ENCODE measurements at regions not wholly inside any gene's neighbourhood (a gene's known extent, or its start where the extent isn't known, plus 50 kb on each side); places are given as distances from the start of the nearest gene placed in this dataset.

DNA sequence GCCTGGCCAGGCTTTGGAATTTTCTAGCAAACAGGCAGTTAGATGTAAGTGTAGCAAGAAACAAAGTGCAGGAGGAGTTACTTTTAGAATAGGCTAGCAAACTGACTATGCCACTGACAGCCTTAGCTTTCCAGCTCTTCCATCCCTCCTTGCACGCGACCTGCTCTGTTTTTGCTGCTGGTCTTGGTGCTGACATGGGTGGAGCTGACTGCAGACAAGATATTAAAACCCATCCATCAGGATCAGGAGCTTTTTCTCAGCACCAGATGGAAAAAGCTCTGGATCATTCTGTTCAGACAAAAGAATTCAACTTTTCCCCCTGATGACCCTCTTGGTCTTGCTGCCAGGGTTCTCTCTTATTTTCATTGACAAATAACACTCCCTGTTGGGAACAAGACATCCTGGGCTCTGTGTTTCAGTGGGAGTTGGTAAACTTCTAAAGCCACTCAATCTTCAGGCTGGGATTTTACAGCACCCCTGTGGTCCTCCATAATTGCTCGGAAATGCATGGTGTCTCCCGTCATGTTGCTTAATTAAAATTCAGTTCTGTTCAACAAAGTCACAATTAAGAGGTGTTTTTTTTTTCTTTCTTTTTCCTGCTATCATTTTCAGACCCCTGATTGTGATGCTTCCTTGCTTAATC, 240.0 kb upstream of the LARGE1 start:
- DNase-seq: no peak

DNA sequence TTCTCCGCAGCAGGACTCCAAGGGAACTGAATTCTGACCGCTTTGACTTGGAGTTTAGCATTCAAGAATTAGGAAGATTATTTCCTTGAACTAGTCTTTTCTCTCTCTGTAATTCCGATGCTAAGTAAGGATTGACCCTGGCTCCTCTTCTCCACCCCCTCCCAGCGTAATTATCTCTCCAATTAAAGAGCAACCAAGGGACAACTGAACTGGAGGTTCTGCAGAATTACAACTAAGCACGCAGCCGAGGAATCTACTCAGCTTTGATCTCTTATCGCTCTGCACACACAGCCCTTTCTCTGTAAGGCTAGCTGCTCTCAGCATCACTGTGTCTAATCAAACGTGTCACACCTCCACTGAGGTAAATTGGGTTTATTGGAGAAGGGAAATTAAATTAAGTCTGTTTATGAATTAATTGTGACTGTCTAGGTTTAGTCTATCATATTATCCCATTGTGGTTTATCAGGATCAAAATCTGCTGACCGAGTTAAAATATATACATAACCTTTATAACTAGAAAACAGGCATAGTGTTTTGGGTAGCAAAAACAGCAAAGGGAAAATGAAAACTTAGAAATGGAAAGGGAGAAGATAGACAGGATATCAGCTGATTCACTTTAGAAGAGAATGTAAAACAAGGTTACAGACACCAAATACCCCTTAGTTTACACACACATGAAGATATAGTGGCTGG, 241.3 kb upstream of the LARGE1 start:
- DNase-seq: no peak

DNA sequence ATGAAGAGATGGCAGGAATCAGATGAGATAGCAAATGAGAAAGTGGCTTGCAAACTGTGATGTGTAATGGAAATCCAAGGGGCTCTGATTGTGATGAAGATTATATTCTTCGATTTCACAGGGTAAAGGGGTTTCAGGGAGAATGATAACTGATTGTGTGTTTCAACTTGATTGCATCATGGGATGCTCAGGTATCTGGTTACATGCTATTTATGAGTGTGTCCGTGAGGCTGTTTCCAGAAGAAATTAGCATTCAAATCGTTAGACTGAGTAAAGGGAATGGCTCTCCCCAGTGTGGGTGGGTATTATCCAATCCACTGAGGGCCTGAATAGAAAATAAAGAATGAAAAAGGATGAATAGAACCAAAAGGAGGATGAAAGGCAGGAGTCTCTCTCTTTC, 278.7 kb upstream of the LARGE1 start:
- no peak for DNase-seq

DNA sequence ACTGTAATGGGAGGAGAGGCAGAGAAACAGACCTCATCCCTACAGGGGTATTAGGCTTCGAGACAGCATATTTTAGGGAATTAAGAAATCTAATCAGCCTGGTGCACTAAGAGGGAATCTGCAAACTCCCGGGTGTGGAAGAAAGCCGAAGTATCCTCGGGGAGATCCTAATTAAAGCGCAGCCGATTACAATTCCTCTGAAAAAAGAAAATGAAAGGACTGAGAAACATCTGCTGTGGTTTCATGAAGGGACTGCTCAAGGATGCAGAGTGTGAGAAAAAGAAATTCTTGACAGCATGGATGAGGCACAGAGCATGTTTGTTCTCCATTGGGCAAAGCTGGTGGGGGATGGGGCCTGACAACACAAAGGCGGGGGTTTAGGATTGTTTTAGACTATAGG, 290.0 kb upstream of the LARGE1 start:
- no peak for DNase-seq

DNA sequence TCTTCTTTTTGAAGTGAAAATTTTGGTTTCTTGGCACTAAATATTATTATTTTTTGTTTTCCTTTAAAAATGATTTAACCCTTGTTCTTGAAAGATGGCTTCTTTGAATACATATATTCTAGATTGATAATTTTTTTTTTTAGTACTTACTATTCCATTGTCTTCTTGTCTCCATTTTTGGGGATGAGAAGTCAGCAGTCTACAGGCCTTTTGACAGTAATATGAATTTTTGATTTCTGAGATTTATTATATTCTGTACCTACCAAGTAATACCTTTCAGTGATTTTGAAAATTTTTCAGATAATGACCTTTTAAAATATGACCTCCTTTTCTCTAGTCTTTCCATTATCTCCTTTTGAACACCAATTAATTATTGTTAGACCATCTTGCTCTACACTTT, 294.1 kb upstream of the LARGE1 start:
- no peak for DNase-seq

DNA sequence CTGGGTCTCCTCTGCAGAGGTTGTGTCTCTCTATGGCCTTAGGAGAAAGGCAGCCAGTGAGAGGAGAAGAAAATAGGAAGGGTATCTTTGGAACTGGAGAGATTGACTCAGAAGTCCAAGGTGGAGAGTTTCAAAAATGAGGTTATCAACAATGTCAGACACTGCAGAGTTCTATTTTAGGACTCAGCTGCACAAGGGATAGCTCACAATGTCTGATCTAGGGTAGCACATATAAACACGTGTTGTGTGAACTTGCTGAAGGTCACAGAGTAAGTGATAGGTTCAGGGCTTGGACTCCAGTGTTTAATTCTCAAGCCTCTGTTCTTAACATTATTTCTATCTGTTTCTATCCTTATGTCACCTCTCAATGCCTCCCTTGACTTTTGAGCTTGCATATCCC, 305.0 kb upstream of the LARGE1 start:
- DNase-seq: no peak

DNA sequence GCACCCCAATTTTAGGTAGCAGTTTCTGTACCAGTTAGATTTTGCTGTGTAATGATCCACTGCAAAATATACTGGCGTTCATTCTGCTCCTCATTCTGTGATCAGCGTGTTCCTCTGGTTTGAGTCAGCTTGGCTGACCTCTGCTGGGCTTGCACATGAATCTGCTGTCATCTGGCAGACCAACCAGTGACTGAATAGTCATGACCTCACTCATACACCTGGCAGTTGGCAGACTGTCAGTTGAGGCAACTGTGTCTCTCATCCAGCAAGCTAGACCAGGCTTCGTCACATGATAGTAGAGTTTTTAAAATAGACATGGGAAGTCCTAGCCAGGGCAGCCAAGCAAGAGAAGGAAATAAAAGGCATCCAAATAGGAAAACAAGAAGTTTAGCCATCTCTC, 316.3 kb upstream of the LARGE1 start:
- no peak for DNase-seq

DNA sequence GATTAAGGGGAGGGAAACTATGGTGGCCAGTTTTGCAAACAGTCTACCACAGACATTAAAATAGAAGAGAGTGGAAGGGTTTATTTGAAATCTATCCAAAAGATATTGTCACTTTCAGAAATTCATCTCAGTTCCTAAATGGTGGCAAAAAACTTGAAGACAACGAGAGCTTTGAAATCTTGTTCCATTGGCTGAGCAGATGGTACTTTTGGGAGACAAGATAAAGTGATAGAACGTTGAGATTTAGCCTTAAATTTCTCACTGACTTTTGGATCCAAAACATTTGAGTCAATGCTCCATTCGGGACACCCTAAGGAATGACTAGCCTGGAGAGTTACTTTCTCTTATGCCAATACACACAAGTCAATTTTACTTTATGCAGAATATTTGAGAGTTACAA, 319.1 kb upstream of the LARGE1 start:
- no peak for DNase-seq

DNA sequence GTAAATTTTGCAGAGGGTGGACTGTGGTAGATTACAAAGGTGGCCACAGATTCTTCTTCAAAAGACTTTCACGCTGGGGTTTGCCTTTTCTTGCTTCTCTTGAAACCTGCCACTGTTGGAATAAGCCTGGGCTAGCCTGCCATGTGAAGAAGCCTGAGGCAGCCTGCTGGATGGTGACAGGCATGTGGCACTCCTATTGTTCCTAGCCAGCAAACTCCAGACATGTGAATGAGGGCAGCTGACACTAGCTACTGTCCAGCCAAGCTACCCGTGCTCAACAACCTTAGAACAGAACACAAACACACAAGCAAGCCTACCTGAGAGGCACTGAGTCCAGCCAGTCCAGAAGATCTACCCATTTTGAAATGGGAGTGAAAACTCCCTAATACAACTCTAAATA, 322.7 kb upstream of the LARGE1 start:
- DNase-seq: no peak

DNA sequence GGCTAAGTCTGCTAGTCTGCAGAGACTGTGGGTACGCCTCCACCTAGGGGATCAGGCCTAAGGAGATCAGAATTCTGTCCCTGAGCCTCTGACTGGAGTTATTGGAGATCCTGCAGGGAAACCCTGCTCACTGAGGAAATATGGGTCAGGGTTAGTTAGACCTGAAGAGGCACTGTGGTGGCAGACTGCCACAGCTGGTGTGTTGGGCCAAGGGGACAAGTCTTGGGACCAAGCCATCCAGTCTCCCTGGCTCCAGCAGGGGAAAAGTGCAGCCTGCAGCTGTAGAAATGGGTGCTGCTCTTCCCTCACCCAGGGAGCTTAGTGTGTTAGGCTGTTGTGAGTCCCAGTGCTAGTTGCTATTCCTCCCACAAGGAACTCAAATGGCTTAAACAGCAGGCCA, 334.8 kb upstream of the LARGE1 start:
- DNase-seq: no peak

DNA sequence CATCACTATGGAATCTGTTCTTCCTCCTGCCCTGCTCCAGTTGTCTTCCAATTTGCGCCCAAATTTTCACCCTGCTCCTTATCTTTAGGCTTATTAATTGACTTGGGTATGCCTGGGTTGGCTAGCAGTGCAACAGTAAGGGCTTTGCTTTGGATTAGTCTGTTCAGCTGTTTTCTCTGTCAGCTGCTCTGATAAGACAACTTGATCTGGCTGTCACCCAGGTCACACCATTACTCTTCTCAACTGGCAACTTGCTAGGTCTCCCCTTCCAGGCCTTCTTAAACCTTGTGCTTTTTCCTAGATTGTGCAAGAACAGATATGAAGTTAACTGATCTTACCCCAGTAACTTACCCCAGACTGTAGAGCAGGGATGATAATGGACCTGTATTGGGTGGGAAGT, 357.8 kb upstream of the LARGE1 start:
- DNase-seq: no peak

DNA sequence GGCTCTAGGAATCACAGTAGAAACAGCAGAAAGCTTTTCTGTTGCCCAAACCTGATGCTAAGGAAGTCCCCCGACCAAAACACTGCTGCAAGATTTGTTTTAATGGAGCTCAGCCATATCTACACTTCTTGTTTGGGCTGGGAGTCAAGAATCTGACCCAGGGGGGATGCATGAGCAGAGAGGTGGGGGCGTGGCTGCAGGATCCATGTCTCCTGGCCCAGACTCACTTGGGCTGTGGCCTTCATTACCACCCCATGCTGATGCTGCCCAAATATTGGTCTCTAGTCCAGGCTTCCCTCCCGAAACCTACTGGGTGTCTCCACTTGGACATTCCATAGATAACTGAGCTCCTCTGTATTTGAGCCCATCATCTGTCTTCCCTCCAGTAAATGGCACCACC, 361.5 kb upstream of the LARGE1 start:
- no peak for DNase-seq

DNA sequence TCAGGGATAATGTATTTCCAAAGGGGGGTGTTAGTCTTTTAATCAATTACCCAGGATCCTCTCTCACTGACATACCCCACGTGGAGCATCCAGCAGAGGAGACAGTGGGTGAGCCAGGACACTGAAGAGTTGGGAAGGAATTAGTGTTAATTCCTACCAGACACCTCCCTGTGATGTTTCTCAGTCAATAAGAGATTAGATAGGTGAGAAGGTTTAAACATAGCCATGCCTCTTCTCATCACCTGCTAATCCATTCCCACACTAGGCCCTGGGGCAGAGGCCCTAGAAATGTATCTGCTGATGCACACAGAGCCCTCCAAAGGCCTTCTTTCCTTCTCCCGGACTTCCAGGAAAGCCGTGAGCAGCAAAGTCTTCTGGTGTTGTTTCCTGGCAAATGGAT, 363.6 kb upstream of the LARGE1 start:
- no peak for DNase-seq

DNA sequence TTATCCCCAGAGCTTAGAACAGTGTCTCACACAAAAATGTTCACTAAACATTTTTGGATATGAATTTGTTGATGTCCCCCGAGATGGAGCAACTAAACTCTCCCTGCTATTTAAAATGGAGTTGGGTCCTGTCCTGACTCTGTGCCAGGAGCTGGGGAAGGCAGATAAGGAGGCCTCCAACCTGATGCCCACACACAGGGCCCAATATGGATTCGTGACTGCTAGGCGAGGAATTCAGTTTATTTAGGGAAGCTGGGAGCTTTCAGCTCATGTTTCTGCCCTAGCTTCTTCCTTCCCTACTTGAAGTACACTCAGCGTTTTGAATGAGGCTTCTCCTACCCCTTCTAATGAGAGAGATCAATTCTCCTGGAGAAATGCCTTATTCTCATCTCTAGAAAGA, 373.0 kb upstream of the LARGE1 start:
- no peak for DNase-seq

DNA sequence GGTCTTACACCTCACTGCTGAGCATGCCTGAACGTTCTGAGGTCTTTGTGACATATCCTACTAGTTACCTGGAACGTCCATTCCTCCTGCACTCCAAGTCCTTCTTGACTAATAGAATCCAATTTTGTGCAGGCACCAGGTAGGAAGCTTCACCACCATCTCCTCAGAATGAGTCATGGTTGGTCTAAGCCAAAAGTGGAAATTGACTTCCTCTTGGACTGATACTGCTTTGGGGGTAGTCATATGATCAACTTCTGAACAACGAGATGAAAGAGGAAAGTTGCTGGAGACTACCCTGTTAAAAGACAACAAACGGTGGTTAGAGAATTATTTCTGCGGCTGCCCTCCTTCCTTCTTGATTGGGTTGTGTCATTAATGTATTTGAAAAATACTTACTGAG, 374.2 kb upstream of the LARGE1 start:
- DNase-seq: no peak

DNA sequence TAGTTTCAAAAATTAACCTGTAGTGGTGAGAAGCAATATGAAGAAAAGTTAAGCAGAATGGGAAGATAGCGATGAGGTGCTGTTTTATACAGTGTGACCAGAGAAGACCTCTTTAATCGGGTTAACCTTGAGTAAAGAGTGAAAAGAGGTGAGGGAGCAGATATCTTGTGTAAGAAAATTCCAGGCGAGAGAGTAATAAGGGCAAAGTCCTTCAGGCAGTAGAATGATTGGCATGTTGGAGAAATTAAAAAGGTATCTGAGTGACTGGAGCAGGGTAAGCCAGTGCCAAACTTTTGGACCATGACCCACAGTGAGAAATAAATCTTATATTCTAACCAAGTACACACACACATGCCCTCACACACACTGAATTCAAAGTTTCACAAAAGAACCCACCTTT, 374.7 kb upstream of the LARGE1 start:
- no peak for DNase-seq

DNA sequence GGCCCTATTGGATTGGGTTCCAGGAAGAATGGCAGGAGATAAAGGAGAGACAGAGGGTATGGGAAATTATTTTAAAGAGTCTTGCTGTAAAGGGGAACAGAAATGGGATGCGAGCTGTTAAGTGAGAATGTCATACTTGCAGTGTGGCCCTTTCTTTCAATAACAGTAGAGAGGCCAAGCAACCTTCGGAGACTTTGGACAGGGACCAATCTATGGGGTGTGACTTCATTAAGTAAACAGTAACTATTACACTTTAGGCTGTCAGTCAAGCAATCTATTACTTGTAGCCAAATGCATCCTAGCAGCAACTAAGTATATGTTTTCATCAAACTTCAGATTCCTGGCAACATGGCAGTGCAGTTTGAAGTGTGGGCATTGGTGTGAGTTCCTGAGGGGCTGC, 376.2 kb upstream of the LARGE1 start:
- no peak for DNase-seq

DNA sequence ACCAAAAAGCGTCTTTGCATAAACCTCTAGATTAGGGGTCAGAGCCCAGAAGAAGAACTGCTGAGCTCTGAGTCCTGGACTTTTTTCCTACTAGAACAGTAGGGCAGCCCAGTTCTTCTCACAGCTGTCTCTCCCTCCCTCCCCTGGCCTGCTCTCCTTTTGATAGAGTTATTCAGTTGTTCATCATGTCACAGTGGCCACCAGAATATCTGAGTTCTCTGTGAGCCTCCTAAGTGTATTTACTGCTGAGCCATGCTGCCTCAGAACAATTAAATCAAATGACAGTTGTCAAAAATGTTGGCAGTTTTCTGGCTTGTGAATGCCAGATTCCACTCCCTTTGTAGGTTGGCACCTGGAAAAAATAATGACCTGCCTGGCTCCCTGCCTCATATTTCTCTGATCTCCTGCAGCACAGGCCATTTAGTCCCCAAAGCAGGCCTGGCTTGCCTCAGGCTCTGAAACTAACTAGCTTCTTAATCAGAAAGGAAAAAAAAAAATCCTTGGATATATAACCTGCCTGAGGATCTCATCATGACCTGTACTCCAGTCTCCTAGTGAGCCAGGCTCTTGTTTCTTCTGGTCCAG, 377.4 kb upstream of the LARGE1 start:
- DNase-seq: no peak

DNA sequence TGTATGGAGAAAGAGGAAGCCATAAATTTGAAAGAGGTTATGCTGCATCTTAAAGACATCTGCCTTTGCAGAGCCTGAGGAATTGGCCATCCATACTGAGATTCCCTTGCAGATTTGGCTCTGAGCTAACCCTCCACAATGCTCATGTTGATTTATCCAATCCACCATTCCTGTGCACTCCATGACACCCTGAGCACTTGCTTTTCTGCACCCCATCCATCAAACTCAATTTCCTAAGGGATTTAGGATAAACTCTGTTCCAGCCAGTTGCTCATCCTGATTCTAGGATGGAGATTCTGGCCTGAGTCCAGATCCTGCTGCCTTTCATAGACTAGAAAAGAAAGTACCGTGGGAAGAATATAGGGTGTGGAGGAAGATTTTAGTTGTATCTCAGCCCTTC, 379.2 kb upstream of the LARGE1 start:
- no peak for DNase-seq

DNA sequence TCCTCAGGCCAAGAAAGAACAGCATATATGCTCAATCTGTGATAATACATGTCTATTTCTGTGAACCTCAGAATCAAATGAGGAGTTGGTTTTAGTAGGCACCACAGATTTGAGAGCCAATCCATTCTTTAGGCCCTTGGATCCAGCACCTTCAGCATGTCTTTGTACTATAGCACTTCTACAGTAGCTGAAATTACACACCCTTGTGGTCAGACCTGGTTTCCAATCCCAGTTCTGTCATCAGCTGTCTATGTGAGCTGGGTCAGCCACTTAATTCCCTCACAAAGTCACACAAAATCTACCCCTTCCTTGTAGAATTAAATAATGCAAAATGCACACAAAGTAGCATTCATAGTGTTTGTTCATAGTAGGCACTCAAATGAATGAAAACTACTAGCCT, 381.3 kb upstream of the LARGE1 start:
- no peak for DNase-seq

DNA sequence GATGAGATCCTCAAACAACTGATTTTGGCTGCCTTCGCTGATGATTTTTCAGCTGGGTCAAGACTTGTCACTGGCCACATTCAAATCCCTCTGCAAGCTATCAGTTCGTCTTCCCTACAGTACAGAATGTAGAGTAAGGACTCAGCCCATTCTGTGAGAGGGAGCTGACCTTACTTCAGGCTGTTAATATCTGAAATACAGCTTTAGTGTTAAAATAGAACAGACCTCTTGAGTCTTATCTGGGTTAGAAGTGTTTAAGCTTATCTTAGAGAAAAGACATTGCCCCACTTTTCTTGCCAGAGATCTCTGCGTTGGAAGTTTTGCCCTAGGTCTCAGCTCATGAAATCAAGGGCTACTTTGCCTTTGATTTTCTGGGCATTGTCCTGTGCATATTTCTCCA, 383.4 kb upstream of the LARGE1 start:
- DNase-seq: no peak

DNA sequence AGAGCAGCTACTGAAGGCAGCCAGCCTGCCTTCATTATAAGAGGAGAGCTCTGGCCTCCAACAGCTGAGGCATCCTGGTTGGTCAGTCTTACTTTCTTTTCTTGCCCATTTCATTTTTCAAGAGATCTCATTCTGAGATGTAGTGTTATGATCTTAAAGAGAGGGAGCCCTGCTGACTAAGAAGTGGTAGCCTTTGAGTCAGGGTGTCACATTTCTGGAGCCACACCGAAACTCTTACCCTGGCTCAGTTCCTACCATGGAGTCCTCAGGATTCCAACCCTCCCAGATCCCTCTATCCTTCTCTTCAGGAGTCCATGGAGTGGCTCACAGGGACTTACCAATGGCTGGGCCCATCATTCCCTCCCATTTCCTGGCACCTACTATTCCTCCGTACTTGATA, 386.1 kb upstream of the LARGE1 start:
- DNase-seq: no peak

DNA sequence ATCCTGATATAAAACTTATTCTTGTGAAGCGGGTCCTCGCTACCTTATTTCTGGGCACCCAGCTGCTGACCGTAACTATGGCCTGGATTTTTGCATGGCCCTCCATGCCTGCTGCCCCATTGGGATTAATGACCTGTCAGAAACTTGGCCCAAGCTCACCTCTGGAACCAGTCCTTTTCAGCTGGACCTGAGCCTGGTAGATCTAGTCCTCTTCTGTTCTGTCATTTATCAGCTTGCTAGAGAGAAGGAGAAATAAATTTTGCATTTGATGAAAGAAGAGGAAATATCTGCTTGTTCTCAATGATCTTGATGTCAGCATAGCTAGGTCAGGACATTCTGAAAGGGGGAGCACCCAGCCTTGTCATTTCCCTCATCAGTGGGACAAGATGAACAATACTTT, 387.8 kb upstream of the LARGE1 start:
- DNase-seq: no peak

DNA sequence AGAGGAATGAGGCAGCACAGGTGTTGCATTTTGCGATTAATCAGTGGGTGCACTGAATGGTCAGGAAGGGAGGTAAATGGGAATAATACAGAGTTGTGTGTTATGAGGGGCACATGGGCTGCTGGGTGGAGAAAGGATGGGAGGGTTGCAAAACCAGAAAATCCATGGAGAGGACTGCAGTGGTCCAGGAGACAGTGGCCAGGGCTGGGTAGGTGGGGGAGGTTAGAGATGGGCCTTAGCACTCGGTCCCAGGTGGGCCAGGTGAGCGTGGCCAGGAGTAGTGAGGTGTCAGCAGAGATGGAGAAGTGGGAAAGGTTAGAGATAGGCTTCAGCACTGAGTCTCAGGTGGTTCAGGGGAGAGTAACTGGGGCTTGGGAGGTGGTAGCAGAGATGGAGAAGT, 399.1 kb upstream of the LARGE1 start:
- DNase-seq: no peak

DNA sequence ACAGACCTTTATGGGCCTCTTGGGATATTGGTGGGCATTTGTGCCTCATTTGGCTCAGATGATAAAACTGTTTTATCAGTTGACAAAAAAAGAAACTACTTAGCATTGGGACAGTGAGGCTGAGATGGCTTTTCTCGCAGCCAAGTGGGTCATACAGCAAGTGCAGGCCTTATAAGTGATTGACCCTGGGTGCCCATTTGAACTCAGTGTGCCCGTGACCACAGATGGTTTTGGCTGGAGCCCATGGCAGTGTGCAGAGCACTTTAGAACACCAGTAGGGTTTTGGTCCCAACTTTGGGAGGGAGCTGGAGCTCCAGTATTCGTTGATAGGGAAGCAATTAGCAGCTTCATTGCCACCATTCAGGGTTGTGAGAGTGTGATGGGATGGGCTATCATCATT, 404.5 kb upstream of the LARGE1 start:
- DNase-seq: no peak

All from T-helper 1 cell (primary cell).